Prostate gland (tissue), 2 donors: ENCODE measurements at regions not wholly inside any gene's neighbourhood (a gene's known extent, or its start where the extent isn't known, plus 50 kb on each side); places are given as distances from the start of the nearest gene placed in this dataset.

Experiments used
- DNase-seq: peaks from one replicate; pipeline ENCODE4 v3.0.0-alpha.2; 2019; ENCODE audit warnings: low spot score
- H3K27ac ChIP-seq, 2 donors: fragments of 200-600 bp; sonication (generic); 2 replicates each; pipeline ENCODE4 v1.5.1; 2017 to 2019
- H3K27me3 ChIP-seq: fragments of 200-600 bp; sonication (generic); replicated peaks from 2 replicates; pipeline ENCODE4 v1.5.1; 2019; ENCODE audit not compliant: insufficient read depth
- H3K36me3 ChIP-seq, 2 donors: fragments of 200-600 bp; sonication (generic); 1 replicate in 1 of 2; 2 replicates in 1 of 2; pipeline versions ENCODE4 v1.5.1 to v1.8.1; 2017 to 2019
- H3K4me1 ChIP-seq: fragments of 200-600 bp; sonication (generic); replicated peaks from 2 replicates; pipeline ENCODE4 v1.5.1; 2019
- H3K4me3 ChIP-seq, 2 donors: fragments of 200-600 bp; sonication (generic); 2 replicates each; pipeline ENCODE4 v1.5.1; 2017 to 2019
- H3K9me3 ChIP-seq: fragments of 200-600 bp; sonication (generic); 2 replicates; pipeline ENCODE4 v1.5.1; 2017
- POLR2A ChIP-seq: fragments of 450-650 bp; IDR thresholded peaks from one replicate; pipeline ENCODE4 v1.6.1; 2016; ENCODE audit warnings: antibody characterized with exemption, mild to moderate bottlenecking
- POLR2AphosphoS5 ChIP-seq: sonication (generic); formaldehyde crosslinking; IDR thresholded peaks from one replicate; pipeline ENCODE4 v1.6.1; 2017; ENCODE audit warnings: antibody characterized with exemption
- WGBS: methylation state at CpG from one replicate; pipeline ENCODE4 v1.1.5; 2018; 5-methylcytosine and 5-hydroxymethylcytosine counted together
- intact Hi-C: fragments of 100-400 bp; cut with DNase I; formaldehyde crosslinking; loops from one replicate; pipeline ENCODE4 v1.14.2; 2022
- TF ChIP-seq, protein P1 (sequence below), 4 experiments: fragments of 200-600 bp in 2 of 4; fragments of 450-650 bp in 2 of 4; sonication (generic) in 2 of 4; IDR thresholded peaks; 1 replicate in 3 of 4; 2 replicates in 1 of 4; pipeline ENCODE4 v1.5.1; 2016 to 2019; ENCODE audit warnings: antibody characterized with exemption in 4 of 4, mild to moderate bottlenecking in 2 of 4, moderate library complexity in 2 of 4

DNA sequence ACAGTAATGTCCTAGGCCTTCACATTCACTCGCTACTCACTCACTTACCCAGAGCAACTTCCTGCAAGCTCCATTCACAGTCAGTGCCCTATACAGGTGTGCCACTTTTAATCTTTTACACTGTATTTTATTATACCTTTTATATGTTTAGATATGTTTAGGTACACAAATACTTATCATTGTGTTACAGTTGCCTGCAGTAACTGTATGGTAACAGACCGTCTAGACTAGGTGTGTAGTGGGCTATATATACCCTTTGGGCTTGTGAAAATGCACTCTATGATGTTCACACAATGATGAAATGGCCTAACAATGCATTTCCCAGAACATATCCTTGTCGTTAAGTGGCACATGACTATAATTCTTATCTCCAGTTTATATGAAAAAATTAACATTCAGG, 204.5 kb upstream of the HMCN1 start:
- WGBS = 80% methylated on average over 3 of the region's 3 CpGs
- H3K36me3 ChIP-seq = no peaks in the 10 kb centered on the region
- no peak for TF ChIP-seq POLR2A
- TF ChIP-seq POLR2AphosphoS5 = no peak
- TF ChIP-seq, protein P1, sequence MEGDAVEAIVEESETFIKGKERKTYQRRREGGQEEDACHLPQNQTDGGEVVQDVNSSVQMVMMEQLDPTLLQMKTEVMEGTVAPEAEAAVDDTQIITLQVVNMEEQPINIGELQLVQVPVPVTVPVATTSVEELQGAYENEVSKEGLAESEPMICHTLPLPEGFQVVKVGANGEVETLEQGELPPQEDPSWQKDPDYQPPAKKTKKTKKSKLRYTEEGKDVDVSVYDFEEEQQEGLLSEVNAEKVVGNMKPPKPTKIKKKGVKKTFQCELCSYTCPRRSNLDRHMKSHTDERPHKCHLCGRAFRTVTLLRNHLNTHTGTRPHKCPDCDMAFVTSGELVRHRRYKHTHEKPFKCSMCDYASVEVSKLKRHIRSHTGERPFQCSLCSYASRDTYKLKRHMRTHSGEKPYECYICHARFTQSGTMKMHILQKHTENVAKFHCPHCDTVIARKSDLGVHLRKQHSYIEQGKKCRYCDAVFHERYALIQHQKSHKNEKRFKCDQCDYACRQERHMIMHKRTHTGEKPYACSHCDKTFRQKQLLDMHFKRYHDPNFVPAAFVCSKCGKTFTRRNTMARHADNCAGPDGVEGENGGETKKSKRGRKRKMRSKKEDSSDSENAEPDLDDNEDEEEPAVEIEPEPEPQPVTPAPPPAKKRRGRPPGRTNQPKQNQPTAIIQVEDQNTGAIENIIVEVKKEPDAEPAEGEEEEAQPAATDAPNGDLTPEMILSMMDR (IDR thresholded peaks at IDR 0.05) = no peak
- H3K27ac ChIP-seq = no peak overlapping the region
- no peaks in the 10 kb centered on the region for H3K9me3 ChIP-seq
- no peaks in the 10 kb centered on the region for H3K27me3 ChIP-seq
- H3K4me3 ChIP-seq = no peak overlapping the region
- no peaks in the 10 kb centered on the region for H3K4me1 ChIP-seq
- DNase-seq = no peak
- intact Hi-C loops = no loop called here

DNA sequence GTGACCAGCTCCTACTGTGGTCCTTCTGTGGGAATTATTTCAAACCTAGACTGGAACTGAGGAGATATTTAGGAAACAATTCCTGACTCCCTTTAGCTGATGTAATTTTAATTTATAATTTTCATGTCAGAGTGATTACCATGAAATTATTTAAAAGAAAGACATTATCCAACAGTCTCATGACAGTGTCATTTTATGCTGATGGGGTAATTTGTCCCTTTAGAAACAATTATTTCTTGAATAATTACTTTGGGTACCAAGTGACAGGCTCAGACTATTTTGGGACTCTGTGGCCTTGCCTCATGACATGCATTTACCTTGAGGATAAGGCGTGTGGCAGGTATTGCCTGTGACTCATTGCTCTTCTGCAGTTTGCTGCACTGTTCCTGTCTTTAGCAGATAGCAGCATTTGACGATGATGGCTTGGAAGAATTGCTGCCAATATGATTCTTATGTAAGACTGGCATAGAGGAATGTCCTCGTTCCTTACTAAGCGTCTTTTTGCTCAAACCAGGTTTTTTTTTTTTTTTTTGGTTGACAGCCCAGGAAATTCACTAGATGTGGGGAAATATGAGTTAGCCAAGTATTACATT, 206.0 kb upstream of the HMCN1 start:
- H3K27ac ChIP-seq = no peak overlapping the region
- H3K27me3 ChIP-seq = peaks cover 2% of the 10 kb centered on the region
- intact Hi-C loops = no loop called here
- no peak overlapping the region for H3K4me3 ChIP-seq
- H3K36me3 ChIP-seq = no peaks in the 10 kb centered on the region
- TF ChIP-seq, protein P1 (IDR thresholded peaks at IDR 0.05) = no peak
- TF ChIP-seq POLR2A (no peak), POLR2AphosphoS5 (no peak)
- WGBS = 58% methylated on average over 4 of the region's 4 CpGs
- H3K4me1 ChIP-seq = no peaks in the 10 kb centered on the region
- no peak for DNase-seq
- no peaks in the 10 kb centered on the region for H3K9me3 ChIP-seq

DNA sequence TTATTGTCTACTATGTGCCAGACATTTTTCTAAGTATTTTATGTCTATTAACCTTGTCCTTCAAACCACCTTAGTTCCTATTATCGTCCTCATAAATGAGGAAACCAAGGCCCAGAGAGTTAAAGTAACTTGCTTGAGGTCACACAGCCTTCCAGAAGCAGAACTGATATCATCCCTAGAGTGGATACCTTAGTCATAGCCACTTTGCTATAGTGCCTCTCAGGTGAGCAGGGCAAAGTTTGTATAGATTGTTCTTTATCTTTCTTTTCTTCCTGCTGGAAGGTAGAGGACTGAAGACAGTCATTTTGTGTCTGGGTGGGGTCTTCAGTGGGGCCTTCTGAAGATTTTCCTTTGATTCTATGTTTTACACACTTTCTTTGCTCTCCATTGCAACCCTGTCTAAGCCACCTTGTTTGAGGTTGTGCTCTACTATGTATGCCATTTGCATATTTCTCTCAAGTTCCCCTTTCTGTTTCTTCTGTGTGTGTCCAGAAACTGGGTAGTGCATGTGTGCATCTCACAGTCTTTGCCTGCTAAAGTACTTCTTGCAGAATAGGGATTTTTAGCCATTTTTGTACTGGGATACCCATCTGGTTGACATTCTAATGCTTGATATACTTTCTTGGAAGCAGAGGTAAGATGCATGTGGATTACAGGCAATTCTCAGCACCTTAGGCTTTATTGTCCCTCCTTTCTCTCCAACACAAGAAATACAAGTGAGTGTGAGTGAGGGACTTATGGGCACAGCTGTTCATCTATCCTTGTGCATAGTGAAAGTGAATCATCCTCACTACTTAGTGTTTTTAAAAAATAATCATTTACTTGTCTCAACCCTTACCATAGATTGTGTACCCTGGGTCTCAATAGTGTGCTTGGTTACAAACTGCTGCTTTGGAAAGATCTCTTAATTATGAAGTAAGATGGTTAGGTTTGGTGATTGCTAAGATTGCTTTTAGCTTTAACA, 207.6 kb upstream of the HMCN1 start:
- no peaks in the 10 kb centered on the region for H3K4me1 ChIP-seq
- intact Hi-C loops = no loop called here
- no peak for DNase-seq
- H3K9me3 ChIP-seq = no peaks in the 10 kb centered on the region
- no peaks in the 10 kb centered on the region for H3K36me3 ChIP-seq
- 53% methylated on average over 1 of the region's 1 CpG for WGBS
- H3K27ac ChIP-seq = no peak overlapping the region
- H3K27me3 ChIP-seq = peaks cover 2% of the 10 kb centered on the region
- H3K4me3 ChIP-seq = no peak overlapping the region
- TF ChIP-seq, protein P1 (IDR thresholded peaks at IDR 0.05) = no peak
- TF ChIP-seq POLR2AphosphoS5 = no peak
- no peak for TF ChIP-seq POLR2A

DNA sequence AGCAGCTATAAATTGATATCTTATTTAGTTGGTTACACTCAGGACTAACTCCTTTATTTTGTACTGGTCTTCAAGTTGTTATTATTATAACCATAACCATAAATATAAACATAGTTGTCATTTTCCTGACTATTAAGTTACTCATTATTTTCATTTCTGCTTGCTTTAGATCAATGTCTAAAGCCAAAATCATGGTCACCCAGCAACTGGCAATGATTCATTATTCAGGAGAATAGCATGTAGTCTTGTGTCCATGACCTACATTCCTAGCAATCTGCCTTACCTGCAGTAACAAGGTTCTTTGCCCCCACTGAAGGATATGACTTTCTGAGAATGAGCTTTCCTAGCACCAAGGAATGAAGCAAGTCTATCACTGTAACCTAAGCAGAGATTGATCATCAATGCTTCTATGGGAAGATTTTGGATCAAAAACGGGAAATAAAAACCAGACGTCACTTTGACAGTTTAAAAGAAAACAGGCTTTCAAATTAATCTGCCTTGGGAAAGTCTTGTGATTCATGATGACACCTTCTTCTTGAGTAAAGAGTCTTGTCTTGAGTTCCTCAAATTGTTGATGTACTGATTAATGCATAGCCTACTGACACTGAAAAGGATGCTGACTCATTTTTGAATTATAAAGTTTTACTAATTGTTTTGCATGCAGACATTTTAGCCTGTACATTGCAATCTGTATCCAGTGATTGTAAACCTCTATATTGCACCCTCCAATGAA, 203.3 kb upstream of the IVNS1ABP start:
- Histone ChIP-seq H3K27me3 (peaks cover 2% of the 10 kb centered on the region), H3K27ac (no peak overlapping the region), H3K4me3 (no peak overlapping the region), H3K9me3 (no peaks in the 10 kb centered on the region), H3K36me3 (no peaks in the 10 kb centered on the region), H3K4me1 (no peaks in the 10 kb centered on the region)
- intact Hi-C loops = no loop called here
- TF ChIP-seq, protein P1 (IDR thresholded peaks at IDR 0.05) = no peak
- TF ChIP-seq POLR2AphosphoS5 (no peak), POLR2A (no peak)
- WGBS = 83% methylated on average over 2 of the region's 2 CpGs
- DNase-seq = no peak
